GM23248 (cell line): ENCODE measurements at regions not wholly inside any gene's neighbourhood (a gene's known extent, or its start where the extent isn't known, plus 50 kb on each side); places are given as distances from the start of the nearest gene placed in this dataset.

ENCODE experiments used
- EZH2 ChIP-seq: fragments of 200-600 bp; sonication (generic); IDR thresholded peaks from 2 replicates; pipeline ENCODE4 v1.6.1; 2018; ENCODE audit warnings: antibody characterized with exemption, mild to moderate bottlenecking; ENCODE audit not compliant: insufficient read depth, poor library complexity, severe bottlenecking
- EZH2phosphoT487 ChIP-seq: fragments of 200-600 bp; sonication (generic); IDR thresholded peaks from 2 replicates; pipeline ENCODE4 v1.6.1; 2018; ENCODE audit warnings: antibody characterized with exemption, moderate library complexity, mild to moderate bottlenecking, low read depth; ENCODE audit not compliant: insufficient read depth

DNA sequence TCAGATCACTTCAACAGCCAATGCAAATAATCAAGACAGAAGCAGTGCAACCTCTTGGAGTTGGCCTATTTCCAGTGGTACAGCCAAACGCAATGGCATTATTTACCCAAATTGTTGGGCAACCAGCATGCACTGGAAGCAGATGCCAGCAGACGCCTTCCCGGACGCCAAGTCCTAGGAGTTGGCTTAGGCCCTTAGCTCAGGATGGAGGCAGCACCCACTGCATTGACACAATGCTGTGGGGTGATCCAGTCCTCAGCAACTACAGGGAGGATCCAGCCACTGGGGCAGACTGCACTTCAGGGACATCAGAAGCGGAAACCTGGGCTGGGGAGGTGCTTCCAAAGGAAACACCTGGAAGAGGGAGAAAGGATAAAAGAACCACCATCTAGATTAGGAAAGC is 290.4 kb downstream of the FAM43A start:
- TF ChIP-seq EZH2phosphoT487 (no peak), EZH2 (no peak)
